Keratinocyte (primary cell): ENCODE measurements at regions not wholly inside any gene's neighbourhood (a gene's known extent, or its start where the extent isn't known, plus 50 kb on each side); places are given as distances from the start of the nearest gene placed in this dataset.

Source experiments
- DNase-seq: peaks from one replicate; pipeline ENCODE4 v3.0.0-alpha.2; 2011; ENCODE audit warnings: low read depth, missing footprints, low spot score
- FAIRE-seq: peaks from 2 replicates; lab custom pipeline; 2011; peaks lifted over from hg19 to GRCh38; lab: Jason Lieb, UNC
- H2AFZ ChIP-seq: 2 replicates; pipeline ENCODE4 v1.6.0; 2012; ENCODE audit warnings: low read length, control low read depth, inconsistent platforms; ENCODE audit not compliant: control insufficient read depth
- H3K27ac ChIP-seq: 2 replicates; pipeline ENCODE4 v1.5.1; 2011; ENCODE audit warnings: low read length; ENCODE audit not compliant: control insufficient read depth, insufficient read depth
- H3K27me3 ChIP-seq: 3 replicates; pipeline ENCODE4 v1.6.0; 2011; ENCODE audit warnings: low read length; ENCODE audit not compliant: control insufficient read depth, insufficient read depth; ENCODE audit errors: extremely low read depth
- H3K36me3 ChIP-seq, 2 experiments: 2 replicates in 1 of 2; 3 replicates in 1 of 2; pipeline ENCODE4 v1.5.1; 2011; ENCODE audit warnings: low read length in 2 of 2, mild to moderate bottlenecking in 1 of 2; ENCODE audit not compliant: control insufficient read depth in 2 of 2, insufficient read depth in 2 of 2; ENCODE audit errors: extremely low read depth in 1 of 2
- H3K4me1 ChIP-seq: 3 replicates; pipeline ENCODE4 v1.5.1; 2011; ENCODE audit warnings: low read length; ENCODE audit not compliant: control insufficient read depth, insufficient read depth; ENCODE audit errors: extremely low read depth
- H3K4me2 ChIP-seq: 3 replicates; pipeline ENCODE4 v1.6.0; 2011; ENCODE audit warnings: low read depth, low read length; ENCODE audit not compliant: control insufficient read depth, insufficient read depth; ENCODE audit errors: extremely low read depth
- H3K4me3 ChIP-seq, 3 experiments: fragments of 200-600 bp in 1 of 3; sonication (generic) in 1 of 3; 2 replicates in 2 of 3; 3 replicates in 1 of 3; pipeline ENCODE4 v1.5.1; 2011 to 2016; ENCODE audit warnings: low read length in 3 of 3, mild to moderate bottlenecking in 3 of 3, control low read depth in 2 of 3, inconsistent platforms in 1 of 3, low read depth in 1 of 3, mixed read lengths in 1 of 3, mixed run types in 1 of 3, moderate library complexity in 1 of 3; ENCODE audit not compliant: control insufficient read depth in 2 of 3, insufficient read depth in 2 of 3; ENCODE audit errors: extremely low read depth in 1 of 3
- H3K79me2 ChIP-seq: 2 replicates; pipeline ENCODE4 v1.6.0; 2012; ENCODE audit warnings: low read length; ENCODE audit not compliant: control insufficient read depth, insufficient read depth
- H3K9ac ChIP-seq: 3 replicates; pipeline ENCODE4 v1.6.0; 2011; ENCODE audit warnings: low read length; ENCODE audit not compliant: control insufficient read depth, insufficient read depth; ENCODE audit errors: extremely low read depth
- H3K9me1 ChIP-seq: 3 replicates; pipeline ENCODE4 v1.6.0; 2011; ENCODE audit warnings: low read length; ENCODE audit not compliant: control insufficient read depth, insufficient read depth; ENCODE audit errors: extremely low read depth
- H3K9me3 ChIP-seq: 2 replicates; pipeline ENCODE4 v1.5.1; 2012; ENCODE audit warnings: low read depth, low read length; ENCODE audit not compliant: control insufficient read depth
- H4K20me1 ChIP-seq: 3 replicates; pipeline ENCODE4 v1.6.0; 2011; ENCODE audit warnings: low read length; ENCODE audit not compliant: control insufficient read depth, insufficient read depth; ENCODE audit errors: extremely low read depth
- EZH2 ChIP-seq: IDR thresholded peaks from one replicate; pipeline ENCODE4 v1.6.1; 2012; ENCODE audit warnings: inconsistent platforms, mild to moderate bottlenecking, low read length, moderate library complexity
- dilution Hi-C: fragments of 300-500 bp; cut with MboI; formaldehyde crosslinking; loops from one replicate; pipeline ENCODE4 v1.7.0; 2020; ENCODE audit warnings: low sequenced_read_pairs; ENCODE audit not compliant: extremely low pct_ligation_motif_present
- TF ChIP-seq, protein P1 (sequence below), 3 experiments: IDR thresholded peaks in 1 of 3; conservative IDR thresholded peaks in 1 of 3; optimal IDR thresholded peaks in 1 of 3; 2 replicates in 2 of 3; 3 replicates in 1 of 3; pipeline versions ENCODE3 to v1.5.1; 2011; ENCODE audit warnings: low read length in 3 of 3, mild to moderate bottlenecking in 3 of 3, moderate library complexity in 2 of 3, control low read depth in 1 of 3, inconsistent platforms in 1 of 3; ENCODE audit not compliant: insufficient read depth in 2 of 3; ENCODE audit errors: extremely low read depth in 1 of 3

DNA sequence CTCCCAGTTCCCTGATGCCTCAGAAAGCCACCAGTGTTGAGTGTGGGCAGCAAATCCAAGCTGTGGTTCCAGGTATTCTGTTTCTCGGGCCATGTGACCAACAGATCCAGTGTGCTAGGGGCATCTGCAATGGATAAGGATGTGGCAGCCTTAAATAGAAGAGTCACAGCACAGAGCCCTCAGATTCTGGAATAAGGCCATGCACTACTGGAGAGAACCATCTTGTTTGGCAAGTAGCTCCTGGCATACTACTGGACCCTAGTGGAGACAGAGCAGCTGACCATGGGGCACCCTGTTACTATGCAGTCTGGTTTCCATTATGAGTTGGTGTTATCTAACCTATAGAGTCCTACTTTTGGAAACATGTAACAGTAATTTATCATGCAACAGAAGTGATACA lies 53.3 kb upstream of the ZBTB7C start:
- no peak overlapping the region for H3K4me3 ChIP-seq
- no peak overlapping the region for H2AFZ ChIP-seq
- DNase-seq (no peak), FAIRE-seq (no peak)
- no peak for TF ChIP-seq EZH2
- TF ChIP-seq, protein P1, sequence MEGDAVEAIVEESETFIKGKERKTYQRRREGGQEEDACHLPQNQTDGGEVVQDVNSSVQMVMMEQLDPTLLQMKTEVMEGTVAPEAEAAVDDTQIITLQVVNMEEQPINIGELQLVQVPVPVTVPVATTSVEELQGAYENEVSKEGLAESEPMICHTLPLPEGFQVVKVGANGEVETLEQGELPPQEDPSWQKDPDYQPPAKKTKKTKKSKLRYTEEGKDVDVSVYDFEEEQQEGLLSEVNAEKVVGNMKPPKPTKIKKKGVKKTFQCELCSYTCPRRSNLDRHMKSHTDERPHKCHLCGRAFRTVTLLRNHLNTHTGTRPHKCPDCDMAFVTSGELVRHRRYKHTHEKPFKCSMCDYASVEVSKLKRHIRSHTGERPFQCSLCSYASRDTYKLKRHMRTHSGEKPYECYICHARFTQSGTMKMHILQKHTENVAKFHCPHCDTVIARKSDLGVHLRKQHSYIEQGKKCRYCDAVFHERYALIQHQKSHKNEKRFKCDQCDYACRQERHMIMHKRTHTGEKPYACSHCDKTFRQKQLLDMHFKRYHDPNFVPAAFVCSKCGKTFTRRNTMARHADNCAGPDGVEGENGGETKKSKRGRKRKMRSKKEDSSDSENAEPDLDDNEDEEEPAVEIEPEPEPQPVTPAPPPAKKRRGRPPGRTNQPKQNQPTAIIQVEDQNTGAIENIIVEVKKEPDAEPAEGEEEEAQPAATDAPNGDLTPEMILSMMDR (optimal IDR thresholded peaks at IDR 0.05 in 1 of 3, IDR thresholded peaks at IDR 0.05 in 1 of 3, conservative IDR thresholded peaks at IDR 0.05 in 1 of 3; ENCODE audit: extremely low read depth in 1 of 3, insufficient read depth in 2 of 3, low read length in 3 of 3) = no peak
- no peak overlapping the region for H3K4me2 ChIP-seq
- H3K9ac ChIP-seq = no peak overlapping the region
- H3K79me2 ChIP-seq = no peaks in the 10 kb centered on the region
- dilution Hi-C loops = no loop called here
- no peaks in the 10 kb centered on the region for H3K27me3 ChIP-seq
- H3K9me3 ChIP-seq = no peaks in the 10 kb centered on the region
- peaks cover 16% of the 10 kb centered on the region for H3K4me1 ChIP-seq
- no peak overlapping the region for H3K27ac ChIP-seq
- H3K9me1 ChIP-seq = no peaks in the 10 kb centered on the region
- H3K36me3 ChIP-seq = no peaks in the 10 kb centered on the region
- no peaks in the 10 kb centered on the region for H4K20me1 ChIP-seq

DNA sequence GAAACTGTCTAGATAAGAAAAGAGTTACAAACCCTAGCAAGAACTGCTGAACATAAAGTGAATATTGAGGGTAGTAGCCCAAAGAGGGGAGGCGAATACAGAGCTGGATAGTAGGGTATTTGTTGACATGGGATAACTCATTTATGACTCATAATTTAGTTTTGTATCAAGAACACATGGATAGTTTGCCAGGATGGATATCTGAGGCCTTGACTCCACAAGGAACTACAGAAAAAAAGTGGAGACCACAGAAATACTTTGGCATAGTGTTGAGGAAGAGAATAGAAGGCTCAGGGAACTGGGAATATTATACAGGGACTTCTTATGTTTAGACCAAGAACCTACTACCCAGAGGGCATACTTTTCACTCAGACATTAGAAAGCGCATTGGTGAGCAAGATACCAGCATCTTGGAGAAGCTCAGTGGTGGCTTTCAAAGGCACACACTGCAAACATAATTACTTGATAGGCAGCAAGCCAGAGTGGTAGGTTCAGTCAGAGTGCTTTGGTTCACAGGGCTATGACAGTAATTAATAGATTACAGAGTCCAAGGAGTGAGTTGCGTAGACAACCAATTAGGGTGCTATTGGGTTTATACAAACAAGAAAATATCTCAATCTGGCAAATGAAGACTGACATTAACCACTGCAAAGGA lies 51.9 kb upstream of the ZBTB7C start:
- Histone ChIP-seq H3K9me3 (no peaks in the 10 kb centered on the region), H3K27me3 (no peaks in the 10 kb centered on the region), H2AFZ (no peak overlapping the region), H3K79me2 (no peaks in the 10 kb centered on the region), H3K9me1 (no peaks in the 10 kb centered on the region), H3K4me1 (peaks cover 24% of the 10 kb centered on the region), H3K27ac (no peak overlapping the region), H3K9ac (no peak overlapping the region), H3K4me2 (peak overlapping the region; percentile 19), H4K20me1 (no peaks in the 10 kb centered on the region), H3K36me3 (no peaks in the 10 kb centered on the region), H3K4me3 (no peak overlapping the region)
- TF ChIP-seq EZH2 = no peak
- TF ChIP-seq, protein P1 (optimal IDR thresholded peaks at IDR 0.05 in 1 of 3, IDR thresholded peaks at IDR 0.05 in 1 of 3, conservative IDR thresholded peaks at IDR 0.05 in 1 of 3; ENCODE audit: extremely low read depth in 1 of 3, insufficient read depth in 2 of 3, low read length in 3 of 3) = no peak
- dilution Hi-C loops = no loop called here
- peak; percentile 83 for FAIRE-seq
- no peak for DNase-seq
